ACC112 (cell line): ENCODE measurements at regions not wholly inside any gene's neighbourhood (a gene's known extent, or its start where the extent isn't known, plus 50 kb on each side); places are given as distances from the start of the nearest gene placed in this dataset.

ENCODE experiments used
- H2AFZ ChIP-seq: fragments of 200-600 bp; sonication (generic); one replicate; pipeline ENCODE4 v1.6.0; 2017; ENCODE audit warnings: antibody characterized with exemption, low read length; ENCODE audit not compliant: unreplicated experiment
- H3K27ac ChIP-seq: fragments of 200-600 bp; sonication (generic); 2 replicates; pipeline ENCODE4 v1.5.1; 2014; ENCODE audit warnings: low read depth, mild to moderate bottlenecking, antibody characterized with exemption, low read length, moderate library complexity
- H3K27me3 ChIP-seq: fragments of 200-600 bp; sonication (generic); 2 replicates; pipeline ENCODE4 v1.6.1; 2014; ENCODE audit warnings: mild to moderate bottlenecking, antibody characterized with exemption, low read length, moderate library complexity, mixed read lengths; ENCODE audit not compliant: insufficient read depth
- H3K36me3 ChIP-seq: fragments of 200-600 bp; sonication (generic); 2 replicates; pipeline ENCODE4 v1.6.1; 2016; ENCODE audit warnings: mild to moderate bottlenecking, antibody characterized with exemption, low read length, moderate library complexity, mixed read lengths; ENCODE audit not compliant: insufficient read depth
- H3K4me1 ChIP-seq: fragments of 200-600 bp; sonication (generic); one replicate; pipeline ENCODE4 v1.6.1; 2016; ENCODE audit warnings: low read length, mixed read lengths; ENCODE audit not compliant: insufficient read depth, unreplicated experiment, control insufficient read depth
- H3K4me3 ChIP-seq: fragments of 200-600 bp; sonication (generic); 2 replicates; pipeline ENCODE4 v1.5.1; 2014; ENCODE audit warnings: mild to moderate bottlenecking, low read depth, low read length
- H3K79me2 ChIP-seq: fragments of 200-600 bp; sonication (generic); one replicate; pipeline ENCODE4 v1.6.0; 2016; ENCODE audit warnings: low read length; ENCODE audit not compliant: control insufficient read depth, unreplicated experiment, insufficient read depth

GRCh38 chr16:86663685-86664521 is 85.6 kb downstream of the FOXL1 start:
- Histone ChIP-seq H3K27me3 (no peaks in the 10 kb centered on the region), H3K4me1 (peaks cover 59% of the 10 kb centered on the region), H3K4me3 (peak overlapping the region; percentile 51), H3K79me2 (no peaks in the 10 kb centered on the region), H3K27ac (peak overlapping the region; percentile 97), H2AFZ (no peak overlapping the region), H3K36me3 (no peaks in the 10 kb centered on the region)

GRCh38 chr16:86664522-86665318 is 86.4 kb downstream of the FOXL1 start:
- H2AFZ ChIP-seq: no peak overlapping the region
- peak overlapping the region; percentile 54 for H3K4me3 ChIP-seq
- H3K4me1 ChIP-seq: peaks cover 59% of the 10 kb centered on the region

GRCh38 chr16:86665319-86665675 is 86.9 kb downstream of the FOXL1 start:
- peak overlapping the region; percentile 54 for H3K4me3 ChIP-seq
- no peaks in the 10 kb centered on the region for H3K79me2 ChIP-seq
- peaks cover 59% of the 10 kb centered on the region for H3K4me1 ChIP-seq
- peak overlapping the region; percentile 97 for H3K27ac ChIP-seq
- H2AFZ ChIP-seq: no peak overlapping the region
- H3K27me3 ChIP-seq: no peaks in the 10 kb centered on the region
- H3K36me3 ChIP-seq: no peaks in the 10 kb centered on the region

More at GRCh38 chr16:86664522-86665318, 86.4 kb downstream of the FOXL1 start:
- H3K27me3 ChIP-seq: no peaks in the 10 kb centered on the region
- peak overlapping the region; percentile 97 for H3K27ac ChIP-seq
- H3K36me3 ChIP-seq: no peaks in the 10 kb centered on the region
- H3K79me2 ChIP-seq: no peaks in the 10 kb centered on the region

- 0 out of 2 replicates have a peak overlapping the region, but pooled peaks have one; percentile 10 for H3K4me3 ChIP-seq
- no peaks in the 10 kb centered on the region for H3K36me3 ChIP-seq
- H3K27ac ChIP-seq: peak overlapping the region; percentile 97
- H3K4me1 ChIP-seq: peaks cover 59% of the 10 kb centered on the region
- no peaks in the 10 kb centered on the region for H3K27me3 ChIP-seq
- no peaks in the 10 kb centered on the region for H3K79me2 ChIP-seq
- H2AFZ ChIP-seq: no peak overlapping the region
Observed at GRCh38 chr16:86665929-86666328, 87.6 kb downstream of the FOXL1 start.

- no peak overlapping the region for H3K4me3 ChIP-seq
- H3K27ac ChIP-seq: peak overlapping the region; percentile 97
- H2AFZ ChIP-seq: peak overlapping the region; percentile 18
- H3K36me3 ChIP-seq: no peaks in the 10 kb centered on the region
- H3K79me2 ChIP-seq: no peaks in the 10 kb centered on the region
- H3K4me1 ChIP-seq: peaks cover 51% of the 10 kb centered on the region
- no peaks in the 10 kb centered on the region for H3K27me3 ChIP-seq
Observed at GRCh38 chr16:86667035-86667434, 88.7 kb downstream of the FOXL1 start.

GRCh38 chr16:86668136-86668910 is 90.0 kb downstream of the FOXL1 start:
- no peak overlapping the region for H2AFZ ChIP-seq
- no peak overlapping the region for H3K4me3 ChIP-seq
- H3K27ac ChIP-seq: no peak overlapping the region
- H3K27me3 ChIP-seq: no peaks in the 10 kb centered on the region
- no peaks in the 10 kb centered on the region for H3K79me2 ChIP-seq
- no peaks in the 10 kb centered on the region for H3K36me3 ChIP-seq
- peaks cover 38% of the 10 kb centered on the region for H3K4me1 ChIP-seq

GRCh38 chr16:86669285-86669805 is 91.0 kb downstream of the FOXL1 start:
- Histone ChIP-seq H3K79me2 (no peaks in the 10 kb centered on the region), H3K36me3 (no peaks in the 10 kb centered on the region), H3K4me1 (peaks cover 28% of the 10 kb centered on the region), H3K4me3 (no peak overlapping the region), H3K27ac (no peak overlapping the region), H2AFZ (no peak overlapping the region), H3K27me3 (no peaks in the 10 kb centered on the region)

- Histone ChIP-seq H3K36me3 (no peaks in the 10 kb centered on the region), H2AFZ (no peak overlapping the region), H3K27ac (no peak overlapping the region), H3K27me3 (no peaks in the 10 kb centered on the region), H3K79me2 (no peaks in the 10 kb centered on the region), H3K4me3 (no peak overlapping the region), H3K4me1 (peaks cover 23% of the 10 kb centered on the region)
Observed at GRCh38 chr16:86669937-86670749, 91.8 kb downstream of the FOXL1 start.

GRCh38 chr16:86670750-86671234 is 92.4 kb downstream of the FOXL1 start:
- Histone ChIP-seq H3K36me3 (no peaks in the 10 kb centered on the region), H2AFZ (no peak overlapping the region), H3K27me3 (no peaks in the 10 kb centered on the region), H3K4me3 (no peak overlapping the region), H3K27ac (no peak overlapping the region), H3K4me1 (peaks cover 22% of the 10 kb centered on the region), H3K79me2 (no peaks in the 10 kb centered on the region)
